ENCODE measurements at regions not wholly inside any gene's neighbourhood (a gene's known extent, or its start where the extent isn't known, plus 50 kb on each side); places are given as distances from the start of the nearest gene placed in this dataset.
A peak's percentile ranks its signal among the peaks of the same experiment; 100 is the strongest.

DNA sequence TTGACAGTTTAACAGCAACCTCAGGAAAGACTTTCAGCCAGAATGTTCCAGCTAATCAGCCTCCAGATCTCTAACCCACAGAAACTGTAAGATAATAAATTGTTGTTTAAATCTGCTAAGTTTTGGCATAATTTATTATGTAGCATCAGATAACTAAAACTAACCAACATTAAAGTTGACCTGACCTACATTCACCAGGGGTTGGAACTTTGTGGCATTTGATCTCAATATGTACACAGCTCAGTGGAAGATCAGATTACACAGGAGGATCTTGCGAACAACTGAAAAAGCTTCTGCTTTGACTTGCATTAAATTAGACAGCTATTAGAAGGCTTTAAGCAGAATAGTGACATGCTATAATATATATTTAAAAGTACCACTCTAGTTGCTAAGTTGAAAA lies 91.4 kb upstream of the POU1F1 start:
- Histone ChIP-seq H3K36me3 (no peaks in the 10 kb centered on the region), H3K27me3 (no peaks in the 10 kb centered on the region), H3K4me1 (no peaks in the 10 kb centered on the region), H3K27ac (no peak overlapping the region), H3K9me3 (no peaks in the 10 kb centered on the region), H3K4me3 (no peak overlapping the region)
- intact Hi-C loops (cut with DNase I) = no loop called here
- TF ChIP-seq CTCF (IDR thresholded peaks at IDR 0.05) = no peak
- ATAC-seq (no peak), DNase-seq (no peak)

GRCh38 chr3:87363721-87364120 lies 87.3 kb upstream of the POU1F1 start:
- no peak overlapping the region for H3K4me3 ChIP-seq
- no peaks in the 10 kb centered on the region for H3K4me1 ChIP-seq
- H3K27me3 ChIP-seq = no peaks in the 10 kb centered on the region
- intact Hi-C loops (cut with DNase I) = no loop called here
- H3K27ac ChIP-seq = no peak overlapping the region
- ATAC-seq (no peak), DNase-seq (no peak)
- no peaks in the 10 kb centered on the region for H3K9me3 ChIP-seq
- no peak for TF ChIP-seq CTCF (IDR thresholded peaks at IDR 0.05)
- no peaks in the 10 kb centered on the region for H3K36me3 ChIP-seq

DNA sequence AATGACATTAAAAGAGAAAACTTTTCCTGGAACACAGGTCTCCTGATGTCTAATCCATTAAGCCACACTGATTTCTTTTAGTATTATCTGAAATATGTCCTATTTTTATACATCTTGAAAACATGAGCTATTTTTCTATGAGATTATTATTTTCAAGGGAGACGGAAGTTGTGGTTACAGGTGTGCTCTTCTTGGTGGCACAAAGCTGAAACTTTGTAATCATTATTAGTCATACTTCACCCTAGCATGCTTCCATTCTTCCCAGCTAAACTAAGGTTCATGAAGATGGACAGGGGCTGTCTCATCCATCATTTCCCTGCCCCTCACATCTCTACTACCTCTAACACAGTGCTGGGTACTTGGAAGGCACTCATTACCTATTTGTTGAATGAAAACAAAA lies 85.6 kb upstream of the POU1F1 start:
- H3K4me3 ChIP-seq = no peak overlapping the region
- H3K27ac ChIP-seq = no peak overlapping the region
- H3K9me3 ChIP-seq = no peaks in the 10 kb centered on the region
- no peaks in the 10 kb centered on the region for H3K27me3 ChIP-seq
- intact Hi-C loops (cut with DNase I) = no loop called here
- H3K36me3 ChIP-seq = no peaks in the 10 kb centered on the region
- H3K4me1 ChIP-seq = no peaks in the 10 kb centered on the region
- TF ChIP-seq CTCF (IDR thresholded peaks at IDR 0.05) = no peak
- DNase-seq (no peak), ATAC-seq (no peak)

DNA sequence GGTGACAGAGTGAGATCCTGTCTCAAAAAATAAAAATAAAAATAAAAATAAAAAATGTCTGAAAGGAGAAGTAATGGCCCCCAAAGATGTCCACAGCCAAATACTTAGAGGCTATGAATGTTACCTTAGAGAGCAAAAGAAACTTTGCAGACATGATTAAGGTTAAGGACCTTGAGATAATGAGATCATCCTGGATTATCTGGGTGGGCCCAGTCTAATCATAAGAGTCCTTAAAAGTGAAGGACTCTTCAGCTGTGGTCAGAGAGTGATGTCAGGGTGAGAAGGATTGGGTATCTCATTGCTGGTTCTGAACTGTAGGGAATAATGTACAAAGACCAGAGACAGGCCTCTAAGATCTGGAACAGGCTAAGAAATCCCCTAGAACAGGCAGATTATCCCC lies 84.9 kb upstream of the POU1F1 start:
- intact Hi-C loops (cut with DNase I) = no loop called here
- no peaks in the 10 kb centered on the region for H3K4me1 ChIP-seq
- ATAC-seq (no peak), DNase-seq (no peak)
- H3K27me3 ChIP-seq = no peaks in the 10 kb centered on the region
- no peaks in the 10 kb centered on the region for H3K9me3 ChIP-seq
- no peaks in the 10 kb centered on the region for H3K36me3 ChIP-seq
- H3K27ac ChIP-seq = no peak overlapping the region
- H3K4me3 ChIP-seq = no peak overlapping the region
- TF ChIP-seq CTCF (IDR thresholded peaks at IDR 0.05) = no peak

- H3K27me3 ChIP-seq = no peaks in the 10 kb centered on the region
- no peak overlapping the region for H3K27ac ChIP-seq
- no peak for DNase-seq
- no peak overlapping the region for H3K4me3 ChIP-seq
- no peaks in the 10 kb centered on the region for H3K4me1 ChIP-seq
- no peaks in the 10 kb centered on the region for H3K36me3 ChIP-seq
- intact Hi-C loops (cut with DNase I) = no loop called here
- TF ChIP-seq CTCF (IDR thresholded peaks at IDR 0.05) = no peak
- peak; percentile 55 for ATAC-seq
- no peaks in the 10 kb centered on the region for H3K9me3 ChIP-seq
Observed at GRCh38 chr3:87359826-87360225, 83.4 kb upstream of the POU1F1 start.

DNA sequence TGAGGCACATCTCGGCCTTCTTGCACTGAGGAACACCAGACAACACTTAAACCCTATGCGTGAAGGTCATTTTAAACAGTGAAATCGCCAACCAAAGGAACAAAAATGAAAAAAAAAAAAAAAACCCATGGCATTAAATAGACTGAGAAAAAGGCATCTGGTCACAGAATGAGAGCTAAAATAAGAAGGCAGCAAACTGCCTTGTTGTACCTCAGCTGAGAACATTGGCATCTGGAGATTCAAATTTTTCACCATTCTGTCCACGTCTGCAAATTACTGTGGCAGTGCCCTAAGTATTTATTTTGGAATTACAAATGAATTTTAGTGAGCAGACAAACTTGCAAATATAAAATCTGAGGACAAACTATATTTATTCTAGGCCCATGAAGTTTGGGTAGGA lies 82.6 kb upstream of the POU1F1 start:
- no peaks in the 10 kb centered on the region for H3K9me3 ChIP-seq
- H3K27ac ChIP-seq = no peak overlapping the region
- intact Hi-C loops (cut with DNase I) = no loop called here
- no peak for TF ChIP-seq CTCF (IDR thresholded peaks at IDR 0.05)
- H3K4me3 ChIP-seq = no peak overlapping the region
- no peaks in the 10 kb centered on the region for H3K36me3 ChIP-seq
- DNase-seq = no peak
- H3K27me3 ChIP-seq = no peaks in the 10 kb centered on the region
- no peaks in the 10 kb centered on the region for H3K4me1 ChIP-seq
- no peak for ATAC-seq

All from upper lobe of right lung (tissue), 1 donor.